ENCODE measurements at regions not wholly inside any gene's neighbourhood (a gene's known extent, or its start where the extent isn't known, plus 50 kb on each side); places are given as distances from the start of the nearest gene placed in this dataset.

DNA sequence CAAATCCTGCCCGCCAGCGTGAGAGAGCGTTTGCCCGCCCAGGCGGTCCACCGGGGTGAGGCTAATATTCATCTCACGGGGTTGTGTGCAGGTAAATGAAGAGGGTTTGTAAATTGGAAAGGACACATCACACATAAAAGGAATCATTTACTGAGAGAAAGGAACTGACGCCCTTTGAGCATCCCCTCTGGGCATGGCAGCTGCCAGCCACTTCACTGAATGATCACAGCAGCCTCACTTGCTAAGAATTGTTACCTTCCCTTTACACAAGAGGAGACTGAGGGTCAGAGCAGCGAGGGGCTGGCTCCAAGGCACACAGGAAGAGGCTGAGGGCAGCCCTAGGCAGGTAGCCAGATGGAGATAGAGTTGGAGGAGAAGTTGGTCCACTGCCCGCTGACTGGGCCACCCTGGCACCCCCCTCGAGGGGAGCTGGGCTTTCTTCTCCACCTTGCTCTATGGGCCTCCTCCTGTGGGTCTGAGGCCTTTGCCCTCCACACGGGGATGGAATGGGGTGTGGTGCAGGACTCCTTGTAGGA is 96.0 kb downstream of the FOXD2 start:
- TF ChIP-seq, protein P1, sequence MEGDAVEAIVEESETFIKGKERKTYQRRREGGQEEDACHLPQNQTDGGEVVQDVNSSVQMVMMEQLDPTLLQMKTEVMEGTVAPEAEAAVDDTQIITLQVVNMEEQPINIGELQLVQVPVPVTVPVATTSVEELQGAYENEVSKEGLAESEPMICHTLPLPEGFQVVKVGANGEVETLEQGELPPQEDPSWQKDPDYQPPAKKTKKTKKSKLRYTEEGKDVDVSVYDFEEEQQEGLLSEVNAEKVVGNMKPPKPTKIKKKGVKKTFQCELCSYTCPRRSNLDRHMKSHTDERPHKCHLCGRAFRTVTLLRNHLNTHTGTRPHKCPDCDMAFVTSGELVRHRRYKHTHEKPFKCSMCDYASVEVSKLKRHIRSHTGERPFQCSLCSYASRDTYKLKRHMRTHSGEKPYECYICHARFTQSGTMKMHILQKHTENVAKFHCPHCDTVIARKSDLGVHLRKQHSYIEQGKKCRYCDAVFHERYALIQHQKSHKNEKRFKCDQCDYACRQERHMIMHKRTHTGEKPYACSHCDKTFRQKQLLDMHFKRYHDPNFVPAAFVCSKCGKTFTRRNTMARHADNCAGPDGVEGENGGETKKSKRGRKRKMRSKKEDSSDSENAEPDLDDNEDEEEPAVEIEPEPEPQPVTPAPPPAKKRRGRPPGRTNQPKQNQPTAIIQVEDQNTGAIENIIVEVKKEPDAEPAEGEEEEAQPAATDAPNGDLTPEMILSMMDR (IDR thresholded peaks at IDR 0.05): no peak
- TF ChIP-seq POLR2A (IDR thresholded peaks at IDR 0.05): no peak
